ENCODE measurements at regions not wholly inside any gene's neighbourhood (a gene's known extent, or its start where the extent isn't known, plus 50 kb on each side); places are given as distances from the start of the nearest gene placed in this dataset.
"Not testable (repeated sequence)": the region's sequence is repeated elsewhere in the genome, so short reads cannot be mapped to it uniquely, and the experiment has no call there.

DNA sequence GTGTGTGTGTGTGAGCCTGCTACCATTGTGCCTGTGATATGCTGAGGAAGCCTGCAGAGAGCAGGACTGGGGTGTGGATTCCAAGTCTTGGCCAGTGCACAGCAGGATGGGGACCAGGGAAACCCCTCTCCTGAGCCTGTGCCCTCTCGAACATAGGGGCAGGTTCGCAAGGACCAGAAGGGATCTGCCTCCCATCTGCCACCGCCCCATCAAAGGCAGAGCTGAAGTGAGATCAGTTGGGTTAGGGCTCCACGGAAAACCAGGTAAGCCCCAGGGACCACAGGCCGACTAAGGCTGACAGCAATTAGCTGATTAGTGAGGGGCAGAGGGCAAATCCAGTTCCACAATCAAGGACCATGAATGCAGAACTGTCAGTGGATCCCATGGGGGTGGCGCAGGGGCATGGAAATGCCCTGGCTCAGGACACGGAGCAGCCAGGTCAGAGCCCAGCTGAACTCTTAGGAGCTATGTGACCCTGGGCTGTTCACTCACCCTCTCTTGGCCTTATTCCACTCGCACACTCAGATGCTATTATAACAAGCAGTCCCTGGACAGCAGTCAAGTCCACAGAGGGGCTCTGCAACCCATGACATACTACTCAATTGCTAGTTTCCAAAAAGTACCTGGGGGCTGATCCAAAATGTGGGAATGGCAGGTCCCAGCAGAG, 84.2 kb upstream of the ID2 start:
- Histone ChIP-seq H3K9me3 (ENCODE audit: low read depth) (no peaks in the 10 kb centered on the region), H3K4me1 (ENCODE audit: low read depth) (peaks cover 16% of the 10 kb centered on the region), H3K36me3 (no peaks in the 10 kb centered on the region), H3K27me3 (no peaks in the 10 kb centered on the region), H3K27ac (peak overlapping the region; percentile 34), H3K4me3 (no peak overlapping the region)
- no peak for DNase-seq (ENCODE audit: low read depth in 1 of 2, low spot score in 1 of 2)
- TF ChIP-seq CTCF (IDR thresholded peaks at IDR 0.05; ENCODE audit: low read depth, low read length) = no peak

DNA sequence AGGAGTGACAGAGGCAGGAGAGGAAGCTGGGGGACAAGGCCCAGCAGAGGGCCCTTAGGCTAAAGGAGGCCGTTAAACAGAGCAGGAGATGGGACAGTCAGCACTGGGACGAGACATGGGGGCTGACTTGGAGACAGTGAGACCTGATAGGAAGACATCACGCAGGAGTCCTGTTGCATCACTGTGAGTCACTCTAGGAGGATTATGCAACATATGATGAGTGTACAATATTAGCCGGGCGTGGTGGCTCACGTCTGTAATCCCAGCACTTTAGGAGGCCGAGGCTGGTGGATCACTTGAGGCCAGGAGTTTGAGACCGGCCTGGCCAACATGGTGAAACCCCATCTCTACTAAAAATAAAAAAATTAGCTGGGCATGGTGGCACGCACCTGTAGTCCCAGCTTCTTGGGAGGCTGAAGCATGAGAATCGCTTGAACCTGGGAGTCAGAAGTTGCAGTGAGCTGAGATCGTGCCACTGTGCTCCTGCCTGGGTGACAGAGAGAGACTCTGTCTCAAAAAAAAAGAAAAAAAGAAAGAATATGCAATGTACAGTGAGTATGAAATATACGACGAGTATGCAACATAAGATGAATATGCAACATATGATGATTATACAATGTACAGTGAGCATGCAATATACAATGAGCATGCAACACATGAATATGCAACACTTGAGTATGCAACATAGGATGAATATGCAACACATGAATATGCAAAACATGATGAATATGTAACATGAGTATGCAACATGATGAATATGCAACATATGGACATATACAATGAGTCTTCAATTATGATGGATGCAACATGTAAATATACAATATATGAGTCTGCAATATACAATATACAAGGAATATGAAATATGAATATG, 83.3 kb upstream of the ID2 start:
- H3K4me1 ChIP-seq (ENCODE audit: low read depth) = peaks cover 14% of the 10 kb centered on the region
- H3K27ac ChIP-seq = no peak overlapping the region
- no peak overlapping the region for H3K4me3 ChIP-seq
- no peaks in the 10 kb centered on the region for H3K36me3 ChIP-seq
- peak in 1 of 2 donors; percentile 93 for DNase-seq (ENCODE audit: low read depth in 1 of 2, low spot score in 1 of 2)
- H3K27me3 ChIP-seq = no peaks in the 10 kb centered on the region
- H3K9me3 ChIP-seq (ENCODE audit: low read depth) = no peaks in the 10 kb centered on the region
- TF ChIP-seq CTCF (IDR thresholded peaks at IDR 0.05; ENCODE audit: low read depth, low read length) = no peak

GRCh38 chr2:8599421-8600242, 82.2 kb upstream of the ID2 start:
- H3K36me3 ChIP-seq = no peaks in the 10 kb centered on the region
- DNase-seq (ENCODE audit: low read depth in 1 of 2, low spot score in 1 of 2) = no peak
- peaks cover 6% of the 10 kb centered on the region for H3K4me1 ChIP-seq (ENCODE audit: low read depth)
- no peak for TF ChIP-seq CTCF (IDR thresholded peaks at IDR 0.05; ENCODE audit: low read depth, low read length)
- no peak overlapping the region for H3K4me3 ChIP-seq
- H3K27me3 ChIP-seq = no peaks in the 10 kb centered on the region
- H3K27ac ChIP-seq = peak overlapping the region; percentile 66
- no peaks in the 10 kb centered on the region for H3K9me3 ChIP-seq (ENCODE audit: low read depth)

- no peaks in the 10 kb centered on the region for H3K9me3 ChIP-seq (ENCODE audit: low read depth)
- H3K4me3 ChIP-seq = no peak overlapping the region
- no peak for TF ChIP-seq CTCF (IDR thresholded peaks at IDR 0.05; ENCODE audit: low read depth, low read length)
- H3K4me1 ChIP-seq (ENCODE audit: low read depth) = no peaks in the 10 kb centered on the region
- H3K27ac ChIP-seq = no peak overlapping the region
- H3K36me3 ChIP-seq = no peaks in the 10 kb centered on the region
- no peaks in the 10 kb centered on the region for H3K27me3 ChIP-seq
- DNase-seq (ENCODE audit: low read depth in 1 of 2, low spot score in 1 of 2) = no peak
Measured at GRCh38 chr2:8600456-8600855, 81.4 kb upstream of the ID2 start.

DNA sequence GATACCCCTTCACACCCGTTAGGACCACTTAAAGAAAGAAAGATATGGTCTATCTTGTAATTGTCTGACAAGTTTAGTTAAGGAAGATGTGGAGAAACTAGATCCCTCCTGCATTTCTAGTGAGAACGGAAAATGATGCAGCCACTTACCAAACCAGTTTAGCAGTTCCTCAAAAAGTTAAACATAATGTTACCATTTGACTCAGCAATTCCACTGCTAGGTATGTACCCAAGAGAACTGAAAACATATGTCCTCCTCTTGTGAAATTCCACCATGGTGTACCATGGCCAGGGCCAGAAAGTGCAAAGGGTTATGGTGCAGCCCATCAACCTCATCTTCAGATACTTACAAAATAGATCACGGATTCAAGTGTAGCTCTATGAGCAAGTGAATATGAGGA, 79.0 kb upstream of the ID2 start:
- no peaks in the 10 kb centered on the region for H3K9me3 ChIP-seq (ENCODE audit: low read depth)
- peaks cover 3% of the 10 kb centered on the region for H3K4me1 ChIP-seq (ENCODE audit: low read depth)
- H3K27me3 ChIP-seq = no peaks in the 10 kb centered on the region
- no peak overlapping the region for H3K4me3 ChIP-seq
- DNase-seq (ENCODE audit: low read depth in 1 of 2, low spot score in 1 of 2) = no peak
- TF ChIP-seq CTCF (IDR thresholded peaks at IDR 0.05; ENCODE audit: low read depth, low read length) = no peak
- H3K27ac ChIP-seq = no peak overlapping the region
- H3K36me3 ChIP-seq = no peaks in the 10 kb centered on the region

- H3K4me1 ChIP-seq (ENCODE audit: low read depth); H3K36me3 ChIP-seq; H3K27ac ChIP-seq; DNase-seq (ENCODE audit: low read depth in 1 of 2, low spot score in 1 of 2); H3K27me3 ChIP-seq; H3K4me3 ChIP-seq; H3K9me3 ChIP-seq (ENCODE audit: low read depth): not testable (repeated sequence)
Measured at GRCh38 chr2:8603356-8603755, 78.5 kb upstream of the ID2 start.
